Osteoblast (primary cell): ENCODE measurements at regions not wholly inside any gene's neighbourhood (a gene's known extent, or its start where the extent isn't known, plus 50 kb on each side); places are given as distances from the start of the nearest gene placed in this dataset.
"Not testable (repeated sequence)": the region's sequence is repeated elsewhere in the genome, so short reads cannot be mapped to it uniquely, and the experiment has no call there.

Experiments
- DNase-seq: peaks from one replicate; pipeline ENCODE4 v3.0.0; 2011; ENCODE audit warnings: low spot score, mixed read lengths; ENCODE audit not compliant: insufficient read length; ENCODE audit errors: missing footprints
- H2AFZ ChIP-seq: 2 replicates; pipeline ENCODE4 v1.6.0; 2011; ENCODE audit warnings: mild to moderate bottlenecking, low read length
- H3K27ac ChIP-seq: 2 replicates; pipeline ENCODE4 v1.5.1; 2011; ENCODE audit warnings: mild to moderate bottlenecking, low read depth, low read length, moderate library complexity
- H3K27me3 ChIP-seq: 2 replicates; pipeline ENCODE4 v1.6.0; 2012; ENCODE audit warnings: mild to moderate bottlenecking, control low read depth, inconsistent platforms, low read length, moderate library complexity; ENCODE audit not compliant: insufficient read depth
- H3K36me3 ChIP-seq: 2 replicates; pipeline ENCODE4 v1.5.1; 2011; ENCODE audit warnings: mild to moderate bottlenecking, low read length, control low read depth, moderate library complexity; ENCODE audit not compliant: insufficient read depth
- H3K4me1 ChIP-seq: 2 replicates; pipeline ENCODE4 v1.5.1; 2011; ENCODE audit warnings: mild to moderate bottlenecking, low read length, control low read depth, moderate library complexity; ENCODE audit not compliant: insufficient read depth
- H3K4me2 ChIP-seq: 2 replicates; pipeline ENCODE4 v1.6.0; 2011; ENCODE audit warnings: mild to moderate bottlenecking, low read length; ENCODE audit not compliant: insufficient read depth
- H3K4me3 ChIP-seq: fragments of 200-600 bp; sonication (generic); 3 replicates; pipeline ENCODE4 v1.5.1; 2012; ENCODE audit warnings: mild to moderate bottlenecking, low read length, inconsistent platforms; ENCODE audit not compliant: insufficient read depth
- H3K79me2 ChIP-seq: 2 replicates; pipeline ENCODE4 v1.6.0; 2012; ENCODE audit warnings: mild to moderate bottlenecking, low read length, control low read depth, inconsistent platforms; ENCODE audit not compliant: insufficient read depth
- H3K9me3 ChIP-seq: 2 replicates; pipeline ENCODE4 v1.5.1; 2011; ENCODE audit warnings: low read depth, low read length, control low read depth
- H4K20me1 ChIP-seq: 2 replicates; pipeline ENCODE4 v1.6.0; 2012; ENCODE audit warnings: mild to moderate bottlenecking, low read length, control low read depth; ENCODE audit not compliant: insufficient read depth
- TF ChIP-seq, protein P1 (sequence below): IDR thresholded peaks from 2 replicates; pipeline ENCODE4 v1.5.1; 2011; ENCODE audit warnings: mild to moderate bottlenecking, low read depth, low read length, moderate library complexity; ENCODE audit errors: extremely low read depth

DNA sequence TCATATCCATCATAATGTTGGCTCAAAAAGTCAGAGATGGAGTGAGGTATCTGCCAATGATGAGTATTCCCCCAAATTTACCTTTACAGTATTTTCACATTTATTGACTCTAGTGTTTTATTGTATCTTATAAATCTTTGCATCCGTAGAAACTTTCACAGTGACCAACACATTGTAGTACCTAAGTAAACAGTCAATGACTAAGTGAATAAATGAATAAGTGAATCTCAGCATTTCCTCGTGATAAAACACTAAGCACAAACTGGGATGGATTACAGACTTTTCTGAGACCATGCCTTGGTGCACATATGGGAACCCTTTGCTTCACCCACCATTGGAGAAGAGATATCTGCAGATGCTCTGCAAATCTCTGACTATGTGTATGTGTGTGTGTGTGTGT is 429.9 kb downstream of the NR4A2 start:
- no peak overlapping the region for H3K4me2 ChIP-seq
- H3K4me3 ChIP-seq = no peak overlapping the region
- no peak for DNase-seq
- no peaks in the 10 kb centered on the region for H4K20me1 ChIP-seq
- H3K4me1 ChIP-seq = no peaks in the 10 kb centered on the region
- H2AFZ ChIP-seq = no peak overlapping the region
- no peaks in the 10 kb centered on the region for H3K36me3 ChIP-seq
- no peaks in the 10 kb centered on the region for H3K79me2 ChIP-seq
- TF ChIP-seq, protein P1, sequence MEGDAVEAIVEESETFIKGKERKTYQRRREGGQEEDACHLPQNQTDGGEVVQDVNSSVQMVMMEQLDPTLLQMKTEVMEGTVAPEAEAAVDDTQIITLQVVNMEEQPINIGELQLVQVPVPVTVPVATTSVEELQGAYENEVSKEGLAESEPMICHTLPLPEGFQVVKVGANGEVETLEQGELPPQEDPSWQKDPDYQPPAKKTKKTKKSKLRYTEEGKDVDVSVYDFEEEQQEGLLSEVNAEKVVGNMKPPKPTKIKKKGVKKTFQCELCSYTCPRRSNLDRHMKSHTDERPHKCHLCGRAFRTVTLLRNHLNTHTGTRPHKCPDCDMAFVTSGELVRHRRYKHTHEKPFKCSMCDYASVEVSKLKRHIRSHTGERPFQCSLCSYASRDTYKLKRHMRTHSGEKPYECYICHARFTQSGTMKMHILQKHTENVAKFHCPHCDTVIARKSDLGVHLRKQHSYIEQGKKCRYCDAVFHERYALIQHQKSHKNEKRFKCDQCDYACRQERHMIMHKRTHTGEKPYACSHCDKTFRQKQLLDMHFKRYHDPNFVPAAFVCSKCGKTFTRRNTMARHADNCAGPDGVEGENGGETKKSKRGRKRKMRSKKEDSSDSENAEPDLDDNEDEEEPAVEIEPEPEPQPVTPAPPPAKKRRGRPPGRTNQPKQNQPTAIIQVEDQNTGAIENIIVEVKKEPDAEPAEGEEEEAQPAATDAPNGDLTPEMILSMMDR = no peak
- H3K9me3 ChIP-seq = no peaks in the 10 kb centered on the region
- H3K27ac ChIP-seq = no peak overlapping the region
- no peaks in the 10 kb centered on the region for H3K27me3 ChIP-seq

DNA sequence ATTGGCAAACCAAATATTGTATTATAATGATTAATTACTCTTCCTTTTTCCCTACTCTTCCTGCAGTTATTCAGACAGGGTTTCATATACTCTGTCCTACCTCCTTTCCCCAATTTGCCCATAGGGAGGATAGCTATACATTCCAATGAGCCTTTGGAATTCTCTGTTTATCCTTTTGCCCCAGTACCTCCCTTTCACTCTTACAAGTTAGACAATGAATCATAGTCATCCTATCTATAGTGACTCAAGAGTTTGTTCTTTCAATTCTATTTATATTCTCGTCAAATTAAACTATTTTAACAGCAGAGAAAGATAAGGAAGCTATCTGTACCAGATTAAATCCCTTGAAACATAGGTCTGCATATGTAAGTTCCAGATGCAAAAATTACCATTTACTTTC is 437.5 kb downstream of the NR4A2 start:
- H3K4me1 ChIP-seq = no peaks in the 10 kb centered on the region
- H3K4me2 ChIP-seq = no peak overlapping the region
- H3K9me3 ChIP-seq = peaks cover 4% of the 10 kb centered on the region
- H3K4me3 ChIP-seq = no peak overlapping the region
- DNase-seq = no peak
- no peaks in the 10 kb centered on the region for H4K20me1 ChIP-seq
- H3K27ac ChIP-seq = no peak overlapping the region
- no peaks in the 10 kb centered on the region for H3K79me2 ChIP-seq
- no peaks in the 10 kb centered on the region for H3K27me3 ChIP-seq
- no peak overlapping the region for H2AFZ ChIP-seq
- no peaks in the 10 kb centered on the region for H3K36me3 ChIP-seq
- TF ChIP-seq, protein P1 = no peak

DNA sequence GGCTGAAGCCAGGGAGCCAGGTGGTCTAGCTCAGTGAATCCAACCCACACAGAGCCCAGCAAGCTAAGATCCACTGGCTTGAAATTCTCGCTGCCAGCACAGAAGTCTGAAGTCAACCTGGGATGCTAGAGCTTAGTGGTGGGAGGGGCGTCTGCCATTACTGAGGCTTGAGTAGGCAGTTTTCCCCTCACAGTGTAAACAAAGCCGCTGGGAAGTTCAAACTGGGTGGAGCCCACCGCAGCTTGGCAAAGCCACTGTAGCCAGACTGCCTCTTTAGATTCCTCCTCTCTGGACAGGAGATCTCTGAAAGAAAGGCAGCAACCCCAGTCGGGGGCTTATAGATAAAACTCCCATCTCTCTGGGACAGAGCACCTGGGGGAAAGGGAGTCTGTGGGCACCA is 452.1 kb downstream of the NR4A2 start:
- not testable (repeated sequence) for H4K20me1 ChIP-seq, H3K27me3 ChIP-seq, H3K36me3 ChIP-seq, H3K79me2 ChIP-seq, H3K4me3 ChIP-seq, DNase-seq, H3K27ac ChIP-seq, H2AFZ ChIP-seq, H3K4me2 ChIP-seq, H3K9me3 ChIP-seq, H3K4me1 ChIP-seq

DNA sequence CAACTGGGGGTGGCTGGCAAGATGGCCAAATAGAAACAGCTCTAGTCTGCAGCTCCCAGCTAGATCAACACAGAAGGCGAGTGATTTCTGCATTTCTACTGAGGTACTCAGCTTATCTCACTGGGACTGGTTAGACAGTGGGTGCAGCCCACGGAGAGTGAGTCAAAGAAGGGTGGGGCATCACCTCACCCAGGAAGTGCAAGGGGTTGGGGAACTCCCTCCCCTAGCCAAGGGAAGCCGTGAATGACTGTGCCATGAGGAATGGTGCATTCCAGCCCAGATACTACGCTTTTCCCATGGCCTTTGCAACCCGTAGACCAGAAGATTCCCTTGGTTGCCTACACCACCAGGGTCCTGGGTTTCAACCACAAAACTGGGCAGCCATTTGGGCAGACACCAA is 452.6 kb downstream of the NR4A2 start:
- not testable (repeated sequence) for H3K79me2 ChIP-seq, H3K36me3 ChIP-seq, H3K9me3 ChIP-seq, H3K4me1 ChIP-seq, H4K20me1 ChIP-seq, DNase-seq, H3K4me2 ChIP-seq, H2AFZ ChIP-seq, H3K27me3 ChIP-seq, H3K4me3 ChIP-seq, H3K27ac ChIP-seq

DNA sequence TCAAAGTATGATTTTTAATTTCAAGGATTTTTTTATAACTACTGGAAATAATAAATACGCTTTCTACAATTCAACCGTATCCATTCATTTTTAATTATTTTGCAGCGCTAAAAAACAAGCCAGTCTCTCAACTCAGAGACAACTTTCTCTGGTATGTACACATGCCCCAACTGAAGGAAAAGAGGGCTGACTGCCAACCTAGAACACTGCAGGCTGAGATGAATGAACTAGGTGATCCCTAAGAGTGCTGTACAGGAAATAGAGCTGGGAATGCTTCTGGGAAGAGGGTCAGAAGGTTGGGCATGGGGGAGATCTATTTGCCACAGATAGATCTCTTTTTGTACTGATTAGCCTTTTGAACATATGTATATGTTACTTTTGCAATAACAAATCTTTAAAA is 460.1 kb downstream of the NR4A2 start:
- Histone ChIP-seq H3K27ac (no peak overlapping the region), H4K20me1 (no peaks in the 10 kb centered on the region), H3K4me1 (no peaks in the 10 kb centered on the region), H3K4me2 (no peak overlapping the region), H3K79me2 (no peaks in the 10 kb centered on the region), H2AFZ (no peak overlapping the region), H3K9me3 (peaks cover 8% of the 10 kb centered on the region), H3K27me3 (no peaks in the 10 kb centered on the region), H3K36me3 (no peaks in the 10 kb centered on the region), H3K4me3 (no peak overlapping the region)
- TF ChIP-seq, protein P1 = no peak
- DNase-seq = no peak
